HuH-7.5 (cell line): ENCODE measurements at regions not wholly inside any gene's neighbourhood (a gene's known extent, or its start where the extent isn't known, plus 50 kb on each side); places are given as distances from the start of the nearest gene placed in this dataset.

Source experiments
- DNase-seq: peaks from one replicate; pipeline ENCODE4 v3.0.0; 2011; ENCODE audit warnings: low spot score

DNA sequence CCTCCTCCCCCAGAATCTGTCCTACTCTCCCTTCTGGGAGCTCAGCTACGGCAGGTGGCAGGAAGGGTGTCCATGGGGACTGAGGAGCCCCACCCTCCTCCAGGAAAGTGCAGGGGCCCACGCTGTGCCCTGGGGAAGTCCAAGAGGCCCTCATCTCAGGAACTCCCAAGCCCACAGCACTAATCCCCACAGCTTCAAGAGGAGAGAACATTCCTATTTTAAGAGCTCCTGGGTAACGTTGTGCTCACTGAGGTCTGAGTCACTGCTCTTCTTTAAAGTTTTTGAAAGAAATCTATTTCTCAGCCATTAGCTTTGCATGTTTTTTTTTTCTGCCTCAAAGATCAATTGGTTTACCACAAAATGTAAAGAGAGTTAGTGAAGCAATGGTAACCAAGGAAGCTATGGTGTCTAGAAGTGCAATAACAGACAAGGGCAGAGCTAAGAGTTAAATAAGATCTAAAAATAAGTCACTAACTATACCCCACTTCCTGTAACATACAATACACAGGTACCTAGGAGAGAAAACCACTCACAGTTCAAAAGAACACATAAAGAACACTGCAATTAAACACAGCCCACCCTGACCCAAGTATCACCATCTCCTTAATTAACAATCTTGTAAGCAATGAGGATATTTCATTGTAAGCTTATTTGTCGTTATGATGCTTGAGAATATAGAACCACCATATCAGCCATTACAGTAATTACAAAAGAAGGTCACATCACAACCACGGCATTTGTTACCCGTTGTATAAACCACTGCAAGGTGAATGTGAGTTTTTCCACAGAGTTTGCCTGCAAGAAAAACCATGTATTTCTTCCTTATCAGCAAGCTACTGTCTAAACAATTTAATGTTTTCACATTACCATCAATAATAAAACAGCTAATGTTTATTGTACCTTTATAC is 382.3 kb upstream of the SLC30A5 start:
- DNase-seq: no peak

DNA sequence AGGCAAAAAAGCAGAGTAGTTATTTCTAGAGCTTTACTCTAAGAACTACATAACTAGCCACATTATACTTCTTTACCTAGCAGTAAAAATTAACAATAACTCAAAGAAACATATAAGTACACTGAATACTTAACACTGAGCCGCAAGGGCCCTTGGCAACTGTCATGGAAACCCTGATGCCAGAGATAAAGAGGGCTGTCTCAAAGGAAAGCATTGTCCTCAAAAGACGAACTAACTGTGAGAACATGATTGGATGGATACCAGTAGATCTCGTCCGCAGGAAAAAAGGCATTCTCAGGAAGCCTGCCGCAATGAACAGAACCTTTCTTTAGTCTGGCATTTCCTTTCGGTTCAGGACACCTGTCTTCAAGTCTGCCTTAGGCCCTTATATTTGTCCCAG is 379.0 kb upstream of the SLC30A5 start:
- DNase-seq: no peak

DNA sequence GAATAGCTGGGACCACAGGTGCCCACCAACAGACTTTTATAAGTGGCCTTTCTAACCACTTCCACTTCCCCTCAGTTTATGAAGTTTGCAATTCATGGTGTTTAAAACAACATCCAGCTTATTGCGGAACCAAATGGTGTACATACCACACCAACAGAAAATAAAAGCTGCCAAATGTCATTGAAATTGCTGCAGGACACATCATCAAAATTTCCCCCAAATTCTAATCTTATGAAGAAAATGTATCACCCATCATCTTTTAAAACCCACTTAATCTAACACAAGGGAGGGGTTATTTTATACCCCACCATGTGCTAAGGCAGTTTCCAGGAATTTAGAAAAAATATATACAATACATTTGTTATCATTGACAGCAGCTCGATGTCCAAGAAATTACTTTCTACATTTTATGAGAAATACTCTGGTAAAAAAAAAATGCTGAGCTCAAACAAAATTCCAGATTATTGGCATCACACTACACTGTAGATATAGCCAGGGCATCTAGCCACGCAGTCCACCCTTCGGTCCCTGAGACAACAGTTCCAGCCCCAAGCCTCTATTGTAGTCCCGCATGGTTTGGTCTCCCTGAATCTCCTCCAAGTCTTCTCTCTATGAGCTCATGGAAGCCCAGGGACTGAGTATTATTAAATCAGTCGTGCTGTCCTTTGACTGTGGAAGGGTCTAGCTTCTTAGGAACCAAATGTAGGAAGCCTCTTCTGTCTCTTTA is 372.8 kb upstream of the SLC30A5 start:
- no peak for DNase-seq

DNA sequence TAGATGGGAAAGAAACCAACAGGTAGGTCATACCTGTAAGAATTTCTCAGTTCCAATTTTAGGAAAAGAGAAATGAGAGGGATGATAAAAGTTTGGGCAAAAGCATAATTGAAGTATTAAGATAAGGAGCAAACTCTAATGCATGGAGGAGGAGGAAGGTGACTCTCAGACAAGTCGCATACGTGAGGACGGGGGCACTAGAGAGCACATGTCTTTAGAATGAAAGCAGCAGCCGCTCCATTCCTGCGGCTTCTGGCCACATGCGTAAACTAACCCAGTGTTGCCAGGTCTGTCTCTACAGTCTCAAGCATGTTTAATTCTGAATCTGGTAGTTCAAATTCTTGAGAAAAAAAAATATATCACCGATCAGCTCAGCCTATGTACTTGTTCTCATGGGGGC is 371.5 kb upstream of the SLC30A5 start:
- DNase-seq: no peak

DNA sequence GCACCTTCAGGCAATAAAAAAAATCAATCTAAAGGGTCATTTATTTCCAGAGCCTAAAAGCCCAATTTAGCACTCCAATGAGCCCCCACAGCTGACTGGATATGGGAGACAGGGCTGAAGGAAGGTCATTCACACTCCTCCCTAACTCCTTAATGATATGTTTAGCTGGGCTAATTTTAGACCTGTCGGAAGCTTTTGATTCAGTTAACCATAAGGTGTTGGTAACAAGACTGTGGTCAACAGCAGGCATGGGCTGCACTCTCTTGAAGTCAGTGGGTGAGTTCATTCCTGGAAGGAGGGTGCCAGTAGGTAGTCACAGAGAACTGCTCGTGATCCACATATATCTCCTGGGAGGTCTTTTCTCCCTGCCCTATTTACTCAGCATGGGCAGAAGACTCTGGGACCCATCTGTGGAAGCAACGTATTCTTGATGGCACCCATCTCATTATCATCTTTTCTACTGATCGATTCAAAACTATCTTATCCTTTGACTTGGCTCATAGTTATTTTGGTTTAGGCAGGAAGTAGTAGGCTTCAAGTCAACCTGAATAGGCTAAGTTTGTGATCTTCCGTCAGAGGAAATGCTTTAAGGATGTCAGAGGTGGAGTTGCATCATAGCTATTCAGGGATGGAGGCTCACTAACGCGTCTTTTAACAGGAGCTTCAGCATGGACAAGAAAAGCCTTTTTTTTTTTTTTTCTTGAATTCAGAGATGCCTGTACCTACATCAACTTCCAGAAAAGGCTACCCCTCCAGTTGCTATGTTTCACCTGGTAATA is 367.7 kb upstream of the SLC30A5 start:
- no peak for DNase-seq

DNA sequence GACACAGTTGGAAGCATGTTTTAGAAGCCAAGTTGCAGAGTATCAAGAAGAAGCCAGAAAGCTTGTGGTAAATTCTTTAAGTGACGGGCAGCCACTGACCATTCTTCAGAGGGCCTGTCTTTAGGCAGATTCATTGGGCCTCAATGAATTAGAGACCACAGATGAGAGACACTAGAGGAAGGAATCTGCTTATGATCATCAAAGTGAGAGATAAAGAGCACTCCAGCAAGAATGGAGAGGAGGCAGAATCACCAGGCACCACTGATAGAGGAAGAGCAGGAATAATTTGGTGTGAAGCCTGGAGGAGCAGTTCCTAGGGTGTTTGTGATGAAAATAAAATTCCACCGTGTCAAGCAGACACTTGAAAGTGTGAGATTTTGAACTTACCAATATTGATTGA is 365.9 kb upstream of the SLC30A5 start:
- no peak for DNase-seq

DNA sequence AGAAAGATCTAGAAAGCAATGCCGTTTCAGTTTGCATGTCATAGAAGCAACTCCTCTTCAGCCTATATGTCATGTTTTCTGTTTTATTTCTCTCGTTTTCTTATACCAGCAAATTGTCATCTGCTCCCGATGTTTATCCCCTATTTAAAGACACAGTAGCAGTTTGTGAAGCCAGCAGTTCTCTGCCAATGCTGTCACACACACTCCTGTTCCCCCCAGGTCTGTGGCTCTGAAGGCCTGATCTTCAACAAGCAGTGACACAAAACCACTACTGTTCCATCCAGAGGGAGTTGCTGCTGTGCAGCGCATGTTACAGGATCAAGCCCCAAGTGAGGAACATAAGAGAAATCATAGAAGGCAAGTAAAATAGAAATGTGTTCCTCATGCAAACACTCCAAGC is 364.1 kb upstream of the SLC30A5 start:
- DNase-seq: no peak

DNA sequence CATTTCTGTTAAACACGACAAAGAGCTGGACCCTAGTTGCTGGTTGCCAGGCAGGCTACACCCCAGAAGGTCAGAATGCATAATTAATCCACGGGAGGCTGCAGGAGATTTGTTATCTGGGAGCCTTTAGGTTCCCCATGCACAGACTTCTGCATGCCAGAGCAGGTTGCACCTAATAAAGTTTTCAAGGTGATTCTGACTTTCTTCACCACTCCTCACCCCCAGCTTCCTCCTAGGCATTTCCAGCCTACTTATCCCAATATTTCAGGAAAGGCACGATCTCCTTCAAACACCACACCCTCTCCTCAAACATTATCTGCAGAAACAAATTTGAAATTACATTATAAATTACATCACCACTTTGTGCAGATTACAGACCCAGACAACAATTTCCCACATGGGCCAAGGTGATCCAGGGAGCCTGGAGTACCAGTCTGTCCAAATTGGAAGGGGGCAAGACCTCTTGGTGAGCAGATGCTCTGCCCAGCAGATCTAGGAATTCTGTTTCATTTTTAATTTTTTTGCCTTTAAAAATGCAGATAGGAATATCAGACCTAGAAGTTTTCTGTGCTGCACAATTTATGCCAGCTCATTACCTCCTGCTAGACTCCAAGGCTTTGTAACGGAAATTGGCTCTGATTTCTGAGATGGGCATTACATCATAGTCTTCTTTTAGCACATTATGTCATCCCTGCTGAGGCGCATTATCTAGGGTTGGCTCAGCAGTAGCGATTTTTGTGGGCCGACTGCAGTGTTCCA is 363.4 kb upstream of the SLC30A5 start:
- peak; percentile 10 for DNase-seq

DNA sequence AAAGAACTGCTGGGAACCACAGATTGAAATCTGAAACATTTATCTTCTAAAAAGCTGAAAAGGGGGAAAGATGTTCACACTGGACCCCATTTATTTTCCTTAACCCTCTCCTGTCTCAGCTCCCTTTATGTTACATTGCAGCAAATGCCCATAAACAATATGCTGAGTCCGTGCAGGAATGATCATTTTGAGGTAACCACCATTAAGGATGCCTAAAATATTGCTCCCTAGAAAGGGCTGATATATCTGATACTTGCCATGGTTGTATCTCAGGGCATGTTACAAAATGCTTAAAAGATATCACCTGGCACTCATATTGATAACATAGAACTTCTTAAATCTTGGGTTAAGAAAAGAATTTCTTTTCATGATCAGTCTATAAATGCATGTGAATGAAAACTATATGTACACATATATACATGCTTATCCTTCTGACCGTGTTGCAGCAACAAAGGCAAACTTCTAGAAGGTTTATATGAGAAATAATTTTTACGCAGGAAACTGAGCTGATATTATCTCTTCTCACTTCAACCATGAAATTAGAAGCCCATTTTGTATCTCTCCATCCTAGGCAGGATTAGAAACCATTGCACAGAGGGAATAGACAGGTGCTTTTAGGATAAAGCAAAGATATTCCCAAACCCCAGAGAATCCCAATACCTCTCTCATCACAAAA is 362.7 kb upstream of the SLC30A5 start:
- no peak for DNase-seq

DNA sequence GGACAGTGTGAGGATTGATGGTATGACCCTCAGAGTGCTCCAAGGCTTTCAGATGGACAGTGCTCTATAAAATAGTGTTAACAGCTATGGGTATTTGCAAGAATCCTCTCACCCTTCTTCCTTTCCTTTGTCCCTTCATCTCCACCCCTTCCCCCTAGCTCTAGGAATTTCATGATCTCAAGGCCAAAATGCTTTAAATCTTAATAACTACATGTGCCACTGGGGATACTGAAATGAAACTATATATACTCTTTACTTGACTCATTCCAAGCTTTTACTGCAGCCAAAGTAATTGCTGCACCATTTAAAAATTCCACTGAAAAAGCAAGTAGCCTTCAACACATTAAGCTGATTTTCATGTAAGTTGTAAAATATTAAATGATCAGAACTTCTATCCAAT is 361.6 kb upstream of the SLC30A5 start:
- DNase-seq: no peak

DNA sequence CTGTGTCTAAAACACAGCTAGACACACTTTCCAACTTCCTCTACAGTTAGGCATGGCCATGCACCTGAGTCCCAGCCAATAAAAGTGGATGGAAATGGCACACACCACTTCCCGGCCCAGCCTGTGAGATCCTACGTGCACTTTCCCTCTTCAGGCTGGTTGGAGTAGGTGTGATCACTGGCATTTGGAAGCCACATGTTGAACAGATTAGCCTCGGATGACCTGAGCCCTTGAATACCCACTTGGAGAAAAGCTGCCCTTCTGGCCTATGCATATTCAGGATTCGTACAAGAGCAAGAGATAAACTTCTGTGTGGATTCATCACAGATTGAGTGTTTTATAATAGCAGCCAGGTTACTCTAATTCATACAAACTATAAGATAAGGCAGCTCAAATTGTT is 359.0 kb upstream of the SLC30A5 start:
- DNase-seq: no peak

DNA sequence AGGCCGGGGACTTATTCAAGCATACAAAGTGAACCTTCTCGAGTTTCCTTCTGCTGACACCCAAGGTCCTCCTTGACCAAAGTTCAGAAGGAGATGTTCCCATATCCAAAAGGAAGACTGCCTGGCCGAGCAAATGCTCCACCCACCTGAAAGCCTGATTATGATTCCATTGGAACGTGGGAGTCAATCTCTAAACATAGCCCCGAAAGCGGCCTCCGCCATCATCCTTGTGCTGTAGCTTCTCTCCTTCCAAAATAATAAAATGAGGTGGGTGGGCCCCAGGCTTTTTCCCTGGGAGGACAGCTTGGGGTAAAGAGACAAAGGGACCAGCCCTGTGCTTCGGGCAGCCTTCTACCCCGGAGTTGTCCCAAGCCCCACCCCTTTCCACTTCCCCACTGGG is 355.6 kb upstream of the SLC30A5 start:
- no peak for DNase-seq

DNA sequence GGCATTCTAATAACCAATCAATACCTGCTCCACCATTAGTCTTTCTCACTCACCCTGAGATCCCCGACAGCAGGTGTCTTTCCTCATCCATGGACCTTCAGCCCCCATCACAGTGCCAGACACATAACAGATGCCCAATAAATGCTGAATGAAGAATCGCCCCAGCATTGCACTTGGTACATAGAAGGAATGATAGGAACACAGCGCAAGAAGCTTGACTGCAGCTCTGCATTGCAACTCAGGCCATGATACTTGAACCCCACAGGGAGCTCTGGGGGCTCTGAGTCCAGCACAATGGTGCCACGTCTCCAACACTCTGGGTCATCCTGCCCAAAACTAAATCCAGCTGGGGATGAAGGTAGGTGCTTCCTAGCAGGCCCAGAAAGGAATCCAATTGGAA is 355.0 kb upstream of the SLC30A5 start:
- no peak for DNase-seq

DNA sequence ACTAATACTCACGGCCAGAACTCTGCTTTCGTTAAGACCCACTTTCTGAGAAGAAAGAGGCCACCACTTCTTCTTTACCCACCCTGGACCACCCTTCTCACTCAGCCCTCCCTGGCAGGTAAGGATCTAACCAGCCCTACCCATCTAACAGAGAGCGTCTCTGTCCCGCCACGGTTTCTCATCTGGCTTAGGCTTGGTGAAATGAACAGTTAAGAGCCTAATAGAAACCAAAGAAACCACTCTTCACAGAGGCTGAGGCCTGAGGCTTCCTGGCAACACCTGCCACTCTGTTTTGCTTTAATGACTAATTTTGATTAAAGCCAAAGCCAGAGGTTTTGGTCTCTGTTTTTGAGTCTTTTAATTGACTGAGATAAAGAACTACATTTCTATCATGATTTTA is 354.1 kb upstream of the SLC30A5 start:
- no peak for DNase-seq

DNA sequence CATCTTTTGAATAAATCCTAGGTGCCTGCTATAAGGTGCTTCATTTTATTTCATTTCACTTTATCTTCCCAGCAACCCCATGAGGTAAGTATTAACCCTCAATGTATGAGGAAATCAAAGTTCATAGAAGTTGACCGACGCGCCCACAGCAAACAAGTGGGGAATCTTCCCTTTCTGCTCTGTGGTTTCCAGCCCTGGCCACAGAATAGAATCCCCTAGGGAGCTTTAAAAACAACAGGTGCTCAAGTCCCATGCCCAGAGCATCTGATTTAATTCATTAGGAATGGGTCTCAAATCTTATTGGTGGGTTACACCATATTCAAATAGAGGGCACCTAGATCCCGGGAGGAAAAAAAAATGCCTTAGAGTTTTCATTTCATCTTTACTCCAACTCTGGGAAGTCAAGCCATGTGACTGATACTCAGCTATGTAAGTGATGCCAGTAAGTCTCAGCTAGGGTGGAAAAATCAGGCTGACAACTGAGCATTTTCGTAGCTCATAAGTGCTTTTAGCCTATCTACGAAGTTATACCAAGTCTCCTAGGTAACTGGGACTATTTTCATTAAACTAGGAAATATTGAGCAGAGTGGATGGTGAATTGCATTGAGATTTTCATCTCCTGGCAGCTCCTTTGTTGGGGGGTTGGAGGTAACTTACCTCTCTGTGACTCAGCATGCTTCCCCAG is 353.4 kb upstream of the SLC30A5 start:
- no peak for DNase-seq

DNA sequence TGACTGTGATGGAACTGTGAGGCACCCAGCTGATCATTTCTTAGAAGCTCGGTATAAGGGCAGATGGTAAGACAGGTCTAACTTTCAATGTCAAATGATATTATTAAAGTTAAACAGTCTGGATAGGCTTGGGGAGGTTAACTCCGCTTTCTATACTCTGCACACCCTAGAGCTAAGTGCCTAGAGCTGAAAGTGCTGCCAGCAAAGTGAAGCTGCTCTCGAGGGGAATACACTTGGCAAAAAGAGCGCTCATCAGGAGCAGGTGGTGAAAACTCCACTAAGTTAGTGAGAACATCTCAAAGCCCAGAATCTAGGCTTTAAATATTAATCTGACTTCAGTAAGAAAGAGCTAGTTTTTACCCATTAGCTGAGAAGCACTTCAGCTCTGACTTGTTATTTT is 349.6 kb upstream of the SLC30A5 start:
- no peak for DNase-seq

DNA sequence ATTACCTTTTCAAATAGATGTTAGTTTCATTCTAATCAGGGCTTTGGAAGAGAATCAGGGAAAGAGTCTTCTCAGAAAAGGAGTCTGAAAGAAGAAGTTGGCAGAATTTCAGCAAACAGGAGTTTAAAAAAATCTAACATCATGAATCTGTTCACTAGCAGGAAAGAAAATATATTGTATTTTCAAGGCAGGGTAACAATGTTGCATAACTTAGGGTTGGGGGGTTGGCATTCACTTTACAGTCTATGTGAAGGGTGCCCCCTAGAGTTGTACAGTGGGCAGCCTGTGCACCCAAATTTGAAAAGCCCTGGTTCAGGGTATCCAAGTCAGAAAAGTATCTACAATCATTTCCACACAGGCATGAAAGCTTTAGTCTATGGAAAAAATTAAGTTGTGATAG is 348.4 kb upstream of the SLC30A5 start:
- DNase-seq: no peak

DNA sequence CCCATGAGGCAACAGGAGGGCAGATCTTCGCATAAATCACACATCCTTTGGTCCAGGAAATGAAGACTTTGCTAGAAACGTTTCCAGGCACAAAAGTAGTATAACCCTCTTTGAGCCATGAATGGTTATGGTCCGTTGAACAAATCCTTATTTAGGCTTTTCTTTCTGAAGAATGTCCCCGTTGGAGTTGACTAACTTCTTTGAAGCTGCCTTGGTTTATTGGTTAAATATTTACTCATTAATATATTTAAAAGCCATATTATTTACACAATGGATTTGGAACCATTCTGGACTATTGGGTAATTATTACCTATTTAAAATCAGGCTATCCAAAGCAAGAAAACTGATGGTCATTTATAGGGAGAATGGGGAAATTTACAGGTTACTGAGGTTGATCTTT is 347.6 kb upstream of the SLC30A5 start:
- DNase-seq: no peak

DNA sequence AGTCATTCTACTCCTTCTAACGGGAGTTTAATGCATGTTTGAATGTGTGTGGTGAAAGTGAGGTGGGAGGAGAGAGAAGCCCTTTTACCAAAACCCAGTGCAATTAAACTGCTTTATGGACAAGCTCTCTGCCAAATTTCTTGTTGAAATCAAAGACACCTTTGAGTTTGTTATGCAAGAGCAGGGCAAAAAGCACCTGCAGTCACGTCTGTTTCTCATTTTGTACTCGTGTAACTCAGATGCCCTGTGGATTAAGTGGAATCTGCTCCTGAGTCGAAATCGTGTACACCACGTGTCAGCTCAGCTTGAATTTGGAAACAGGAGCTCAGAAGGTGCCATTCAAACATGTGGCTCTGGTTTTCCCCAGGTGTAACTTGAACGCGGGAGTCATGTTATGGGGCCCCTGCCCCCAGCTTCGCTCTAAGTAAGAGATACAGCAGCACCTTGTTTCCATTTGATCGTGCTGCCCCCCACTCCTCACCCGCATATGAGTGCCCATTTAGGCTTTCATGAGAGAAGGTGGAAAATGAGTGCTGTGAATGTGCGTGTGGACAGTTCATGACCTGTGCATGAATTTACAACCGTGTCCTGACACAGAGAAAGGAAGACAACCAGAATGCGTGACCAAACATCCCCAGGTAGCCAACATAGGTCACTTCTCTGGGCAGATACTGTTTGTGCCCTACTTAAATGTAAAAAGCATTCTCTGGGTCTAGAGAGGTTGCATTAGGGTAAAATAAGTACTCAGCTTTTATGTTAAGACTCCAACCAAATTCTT is 347.0 kb upstream of the SLC30A5 start:
- DNase-seq: no peak

DNA sequence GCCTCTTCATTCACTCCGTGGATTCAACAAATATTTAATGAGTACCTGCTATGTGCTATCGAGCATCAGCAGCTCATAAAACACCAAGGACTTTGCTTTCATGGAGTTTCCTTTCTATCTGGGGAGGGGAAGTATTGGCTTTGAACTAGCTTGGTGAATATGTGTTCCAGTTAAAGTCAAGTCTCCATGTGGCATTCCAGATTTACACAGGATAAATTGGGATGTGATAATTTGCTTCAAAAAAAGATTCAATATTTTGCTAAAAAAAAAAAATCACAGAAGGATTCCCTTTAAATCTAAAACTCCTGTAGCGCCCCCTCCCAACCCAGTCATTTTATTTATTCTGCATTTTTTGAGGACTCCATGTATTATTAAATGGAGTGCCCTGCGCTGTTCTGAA is 346.3 kb upstream of the SLC30A5 start:
- DNase-seq: no peak
